B cell (primary cell): ENCODE measurements at regions not wholly inside any gene's neighbourhood (a gene's known extent, or its start where the extent isn't known, plus 50 kb on each side); places are given as distances from the start of the nearest gene placed in this dataset.

ENCODE experiments used
- ATAC-seq: fragments of 200-7000 bp; cut with Tn5 transposase; one replicate; pipeline ENCODE4 v1.10.0; 2021; ENCODE audit warnings: low read depth, mild to moderate bottlenecking, moderate number of reproducible peaks, moderate library complexity
- CTCF ChIA-PET: fragments of 350-600 bp; sonication (Branson Sonifier 250); formaldehyde crosslinking; loops from one replicate; lab custom pipeline; 2021; ENCODE audit warnings: antibody characterized with exemption, inconsistent platforms; lab: Charles Lee
- POLR2A ChIA-PET: fragments of 350-600 bp; sonication (Branson Sonifier 250); formaldehyde crosslinking; loops from one replicate; lab custom pipeline; 2021; ENCODE audit warnings: antibody characterized with exemption; lab: Charles Lee
- DNase-seq: peaks from one replicate; pipeline ENCODE4 v3.0.0; 2013
- H2AFZ ChIP-seq: 2 replicates; pipeline ENCODE4 v1.6.1; 2012; ENCODE audit warnings: mild to moderate bottlenecking, low read depth, low read length; ENCODE audit not compliant: insufficient read depth, poor library complexity, severe bottlenecking
- H3K27ac ChIP-seq, 2 donors: 1 replicate in 1 of 2; 2 replicates in 1 of 2; pipeline ENCODE4 v1.5.1; 2012 to 2013; ENCODE audit warnings: low read length in 2 of 2, mild to moderate bottlenecking in 2 of 2, moderate library complexity in 1 of 2
- H3K27me3 ChIP-seq, 4 experiments: fragments of 200-600 bp in 1 of 4; sonication (generic) in 1 of 4; replicated peaks in 1 of 4; 1 replicate in 2 of 4; 2 replicates in 2 of 4; pipeline versions ENCODE4 v1.6.1 to v1.7.0; 2013 to 2016; ENCODE audit warnings: low read length in 3 of 4, mild to moderate bottlenecking in 2 of 4, mixed read lengths in 1 of 4, moderate library complexity in 1 of 4; ENCODE audit not compliant: insufficient read depth in 4 of 4, control insufficient read depth in 3 of 4; ENCODE audit errors: control extremely low read depth in 1 of 4
- H3K36me3 ChIP-seq, 2 experiments: replicated peaks in 1 of 2; 1 replicate in 1 of 2; 2 replicates in 1 of 2; pipeline versions ENCODE4 v1.6.1 to v1.7.1; 2013; ENCODE audit warnings: low read length in 1 of 2; ENCODE audit not compliant: insufficient read depth in 2 of 2, control insufficient read depth in 1 of 2; ENCODE audit errors: control extremely low read depth in 1 of 2, extremely low read depth in 1 of 2
- H3K4me1 ChIP-seq, 2 donors: fragments of 200-600 bp in 1 of 2; sonication (generic) in 1 of 2; 1 replicate in 1 of 2; 2 replicates in 1 of 2; pipeline versions ENCODE4 v1.5.1 to v1.6.1; 2013 to 2017; ENCODE audit warnings: low read length in 2 of 2; ENCODE audit not compliant: control insufficient read depth in 2 of 2, insufficient read depth in 2 of 2
- H3K4me2 ChIP-seq: replicated peaks from 2 replicates; pipeline ENCODE3; 2012; ENCODE audit warnings: mild to moderate bottlenecking, low read depth, low read length; ENCODE audit not compliant: poor library complexity, severe bottlenecking
- H3K4me3 ChIP-seq, 5 experiments: fragments of 200-600 bp in 1 of 5; sonication (generic) in 1 of 5; 1 replicate in 3 of 5; 2 replicates in 2 of 5; pipeline versions ENCODE4 v1.5.1 to v1.7.0; 2011 to 2016; ENCODE audit warnings: low read length in 4 of 5, mild to moderate bottlenecking in 4 of 5, low read depth in 2 of 5, control low read depth in 1 of 5, moderate library complexity in 1 of 5; ENCODE audit not compliant: insufficient read depth in 1 of 5; ENCODE audit errors: control extremely low read depth in 1 of 5, extremely low read depth in 1 of 5
- H3K79me2 ChIP-seq: fragments of 200-600 bp; sonication (generic); one replicate; pipeline ENCODE4 v1.6.0; 2016; ENCODE audit warnings: low read length; ENCODE audit not compliant: control insufficient read depth, insufficient read depth
- H3K9ac ChIP-seq: fragments of 200-600 bp; sonication (generic); 2 replicates; pipeline ENCODE4 v1.6.1; 2017; ENCODE audit warnings: mild to moderate bottlenecking, low read length, moderate library complexity
- H3K9me3 ChIP-seq, 3 donors: one replicate each; pipeline versions ENCODE4 v1.6.1 to v1.7.1; 2013; ENCODE audit warnings: low read length in 2 of 3; ENCODE audit not compliant: control insufficient read depth in 2 of 3, insufficient read depth in 1 of 3; ENCODE audit errors: control extremely low read depth in 1 of 3
- H4K20me1 ChIP-seq: 2 replicates; pipeline ENCODE4 v1.6.0; 2012; ENCODE audit warnings: mild to moderate bottlenecking, low read length; ENCODE audit not compliant: insufficient read depth, control insufficient read depth, poor library complexity, severe bottlenecking
- H3K27ac Mint-ChIP-seq: one replicate; pipeline ENCODE4 v1.8.0; 2021; ENCODE audit warnings: mixed read lengths
- H3K27me3 Mint-ChIP-seq: one replicate; pipeline ENCODE4 v1.8.0; 2021; ENCODE audit warnings: mixed read lengths
- H3K4me1 Mint-ChIP-seq: one replicate; pipeline ENCODE4 v1.8.0; 2021; ENCODE audit warnings: mixed read lengths
- H3K4me3 Mint-ChIP-seq: one replicate; pipeline ENCODE4 v1.8.0; 2021; ENCODE audit warnings: mixed read lengths
- H3K9me3 Mint-ChIP-seq: one replicate; pipeline ENCODE4 v1.8.0; 2022; ENCODE audit warnings: mixed read lengths; ENCODE audit not compliant: insufficient read depth
- EZH2 ChIP-seq: IDR thresholded peaks from 2 replicates; pipeline ENCODE4 v1.6.1; 2012; ENCODE audit warnings: borderline replicate concordance, low read depth, mild to moderate bottlenecking, moderate library complexity, low read length; ENCODE audit not compliant: insufficient read depth, poor library complexity, severe bottlenecking
- WGBS: methylation state at CpG from one replicate; pipeline ENCODE4 v1.1.5; 2013; ENCODE audit warnings: missing lambda C conversion rate; ENCODE audit not compliant: insufficient coverage; 5-methylcytosine and 5-hydroxymethylcytosine counted together
- intact Hi-C: fragments of 100-400 bp; cut with micrococcal nuclease; formaldehyde crosslinking; loops from one replicate; pipeline ENCODE4 v1.10.0; 2022
- TF ChIP-seq, protein P1 (sequence below): fragments of 200-600 bp; IDR thresholded peaks from one replicate; pipeline ENCODE4 v1.8.0; 2022; ENCODE audit warnings: antibody characterized with exemption, mild to moderate bottlenecking

DNA sequence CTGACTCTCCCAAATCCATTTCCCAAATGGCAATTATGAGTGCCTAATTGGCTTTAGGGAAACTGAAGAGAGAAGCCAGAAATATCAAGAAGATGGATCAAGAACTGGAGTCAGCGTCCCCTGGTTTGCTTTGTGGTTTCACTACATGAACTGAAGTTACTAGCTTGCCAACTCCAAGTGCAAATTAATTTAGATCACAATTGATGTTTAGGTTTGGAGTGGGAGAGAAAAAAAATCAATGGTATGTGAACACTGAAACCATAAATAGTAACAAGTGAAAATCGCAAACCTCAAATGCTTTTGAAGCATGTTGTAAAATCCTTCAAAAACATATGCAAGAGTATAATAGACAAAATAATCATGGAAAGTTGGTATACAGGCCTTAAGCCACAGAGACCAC lies 1528.6 kb upstream of the SLC10A2 start:
- H2AFZ ChIP-seq, result no peak overlapping the region
- intact Hi-C loops, result no loop called here
- H3K27ac Mint-ChIP-seq, result no peak overlapping the region
- CTCF ChIA-PET, result no interaction called here
- TF ChIP-seq EZH2, result no peak
- TF ChIP-seq, protein P1, sequence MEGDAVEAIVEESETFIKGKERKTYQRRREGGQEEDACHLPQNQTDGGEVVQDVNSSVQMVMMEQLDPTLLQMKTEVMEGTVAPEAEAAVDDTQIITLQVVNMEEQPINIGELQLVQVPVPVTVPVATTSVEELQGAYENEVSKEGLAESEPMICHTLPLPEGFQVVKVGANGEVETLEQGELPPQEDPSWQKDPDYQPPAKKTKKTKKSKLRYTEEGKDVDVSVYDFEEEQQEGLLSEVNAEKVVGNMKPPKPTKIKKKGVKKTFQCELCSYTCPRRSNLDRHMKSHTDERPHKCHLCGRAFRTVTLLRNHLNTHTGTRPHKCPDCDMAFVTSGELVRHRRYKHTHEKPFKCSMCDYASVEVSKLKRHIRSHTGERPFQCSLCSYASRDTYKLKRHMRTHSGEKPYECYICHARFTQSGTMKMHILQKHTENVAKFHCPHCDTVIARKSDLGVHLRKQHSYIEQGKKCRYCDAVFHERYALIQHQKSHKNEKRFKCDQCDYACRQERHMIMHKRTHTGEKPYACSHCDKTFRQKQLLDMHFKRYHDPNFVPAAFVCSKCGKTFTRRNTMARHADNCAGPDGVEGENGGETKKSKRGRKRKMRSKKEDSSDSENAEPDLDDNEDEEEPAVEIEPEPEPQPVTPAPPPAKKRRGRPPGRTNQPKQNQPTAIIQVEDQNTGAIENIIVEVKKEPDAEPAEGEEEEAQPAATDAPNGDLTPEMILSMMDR, result no peak
- no peak overlapping the region for H3K4me3 Mint-ChIP-seq
- H3K4me2 ChIP-seq, result no peak overlapping the region
- DNase-seq (no peak), ATAC-seq (no peak)
- H3K79me2 ChIP-seq, result no peaks in the 10 kb centered on the region
- H3K27me3 ChIP-seq, result no peaks in the 10 kb centered on the region
- H3K9ac ChIP-seq, result no peak overlapping the region
- no peaks in the 10 kb centered on the region for H3K9me3 Mint-ChIP-seq
- no peaks in the 10 kb centered on the region for H3K36me3 ChIP-seq
- no peaks in the 10 kb centered on the region for H4K20me1 ChIP-seq
- no peaks in the 10 kb centered on the region for H3K4me1 Mint-ChIP-seq
- no peak overlapping the region for H3K4me3 ChIP-seq
- H3K9me3 ChIP-seq, result no peaks in the 10 kb centered on the region
- no peak overlapping the region for H3K27ac ChIP-seq
- 88% methylated on average over 1 of the region's 2 CpGs for WGBS
- H3K27me3 Mint-ChIP-seq, result no peaks in the 10 kb centered on the region
- H3K4me1 ChIP-seq, result no peaks in the 10 kb centered on the region
- POLR2A ChIA-PET, result no interaction called here

DNA sequence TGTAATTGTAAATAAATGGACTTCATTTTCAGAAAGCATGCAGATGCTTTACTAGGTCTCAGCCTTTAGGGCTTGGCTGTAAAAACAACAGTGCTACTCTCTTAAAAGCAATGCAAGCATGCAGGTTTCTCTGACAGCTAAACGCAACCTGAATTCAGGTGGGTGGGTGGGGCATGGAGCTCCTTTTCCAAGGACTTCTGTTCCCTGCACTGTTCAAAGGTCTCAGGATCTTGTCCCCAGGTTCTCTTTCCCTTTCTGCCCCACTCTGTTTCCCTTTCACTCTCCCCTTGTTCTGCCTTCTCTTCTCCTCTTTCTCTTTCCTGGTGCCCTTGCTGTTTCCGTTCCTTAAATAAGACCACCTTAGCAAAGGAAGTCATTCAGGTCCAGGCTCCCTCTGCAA lies 1527.5 kb upstream of the SLC10A2 start:
- Mint-ChIP-seq H3K9me3 (no peaks in the 10 kb centered on the region), H3K4me1 (no peaks in the 10 kb centered on the region), H3K27ac (no peak overlapping the region), H3K4me3 (no peak overlapping the region), H3K27me3 (no peaks in the 10 kb centered on the region)
- Histone ChIP-seq H3K27me3 (no peaks in the 10 kb centered on the region), H3K4me3 (no peak overlapping the region), H3K36me3 (no peaks in the 10 kb centered on the region), H3K4me1 (no peaks in the 10 kb centered on the region), H3K79me2 (no peaks in the 10 kb centered on the region), H3K9me3 (no peaks in the 10 kb centered on the region), H2AFZ (no peak overlapping the region), H4K20me1 (no peaks in the 10 kb centered on the region), H3K4me2 (no peak overlapping the region), H3K9ac (no peak overlapping the region), H3K27ac (no peak overlapping the region)
- POLR2A ChIA-PET, result no interaction called here
- CTCF ChIA-PET, result no interaction called here
- 94% methylated on average over 2 of the region's 2 CpGs for WGBS
- ATAC-seq, result no peak
- TF ChIP-seq, protein P1, result no peak
- TF ChIP-seq EZH2, result no peak
- DNase-seq, result no peak
- intact Hi-C loops, result no loop called here
